ENCODE measurements at regions not wholly inside any gene's neighbourhood (a gene's known extent, or its start where the extent isn't known, plus 50 kb on each side); places are given as distances from the start of the nearest gene placed in this dataset.
"Not testable (repeated sequence)": the region's sequence is repeated elsewhere in the genome, so short reads cannot be mapped to it uniquely, and the experiment has no call there.

GRCh38 chr10:6794841-6795240 lies 214.8 kb upstream of the PRKCQ start:
- DNase-seq: not testable (repeated sequence)

GRCh38 chr10:6794441-6794840 lies 214.4 kb upstream of the PRKCQ start:
- no peak for DNase-seq

GRCh38 chr10:6788731-6789130 lies 208.7 kb upstream of the PRKCQ start:
- no peak for DNase-seq

- no peak for DNase-seq
Measured at GRCh38 chr10:6788231-6788630, 208.2 kb upstream of the PRKCQ start.

- DNase-seq: no peak
Measured at GRCh38 chr10:6787718-6788117, 207.6 kb upstream of the PRKCQ start.

GRCh38 chr10:6787091-6787490 lies 207.0 kb upstream of the PRKCQ start:
- no peak for DNase-seq

GRCh38 chr10:6786579-6787031 lies 206.5 kb upstream of the PRKCQ start:
- no peak for DNase-seq

- not testable (repeated sequence) for DNase-seq
Measured at GRCh38 chr10:6784429-6784828, 204.4 kb upstream of the PRKCQ start.

- DNase-seq: no peak
Measured at GRCh38 chr10:6783471-6783870, 203.4 kb upstream of the PRKCQ start.

GRCh38 chr10:6782378-6782777 lies 202.3 kb upstream of the PRKCQ start:
- DNase-seq: no peak

GRCh38 chr10:6781133-6781770 lies 201.2 kb upstream of the PRKCQ start:
- DNase-seq: peak; percentile 20

GRCh38 chr10:6780008-6780677 lies 200.1 kb upstream of the PRKCQ start:
- DNase-seq: no peak

- DNase-seq: no peak
Measured at GRCh38 chr10:6778992-6779701, 199.1 kb upstream of the PRKCQ start.

- DNase-seq: no peak
Measured at GRCh38 chr10:6776170-6776569, 196.1 kb upstream of the PRKCQ start.

GRCh38 chr10:6774406-6774805 lies 194.3 kb upstream of the PRKCQ start:
- DNase-seq: no peak

GRCh38 chr10:6771331-6771730 lies 191.3 kb upstream of the PRKCQ start:
- DNase-seq: no peak

- no peak for DNase-seq
Measured at GRCh38 chr10:6770846-6771245, 190.8 kb upstream of the PRKCQ start.

GRCh38 chr10:6769704-6770417 lies 189.8 kb upstream of the PRKCQ start:
- peak; percentile 37 for DNase-seq

GRCh38 chr10:6766131-6766801 lies 186.2 kb upstream of the PRKCQ start:
- no peak for DNase-seq

- no peak for DNase-seq
Measured at GRCh38 chr10:6763423-6763822, 183.3 kb upstream of the PRKCQ start.

- DNase-seq: no peak
Measured at GRCh38 chr10:6763001-6763400, 182.9 kb upstream of the PRKCQ start.

GRCh38 chr10:6759961-6760360 lies 179.9 kb upstream of the PRKCQ start:
- DNase-seq: no peak

- DNase-seq: no peak
Measured at GRCh38 chr10:6757158-6757557, 177.1 kb upstream of the PRKCQ start.
